NCI-H2196 (cell line): ENCODE measurements at regions not wholly inside any gene's neighbourhood (a gene's known extent, or its start where the extent isn't known, plus 50 kb on each side); places are given as distances from the start of the nearest gene placed in this dataset.

ENCODE experiments used
- DNase-seq: peaks from one replicate; lab custom pipeline; 2025; ENCODE audit not compliant: unreplicated experiment; lab: John Stamatoyannopoulos, UW

GRCh38 chr13:84029396-84029795, 147.1 kb upstream of the SLITRK1 start:
- DNase-seq, result no peak

- no peak for DNase-seq
Measured at GRCh38 chr13:84025824-84026223, 143.6 kb upstream of the SLITRK1 start.

DNA sequence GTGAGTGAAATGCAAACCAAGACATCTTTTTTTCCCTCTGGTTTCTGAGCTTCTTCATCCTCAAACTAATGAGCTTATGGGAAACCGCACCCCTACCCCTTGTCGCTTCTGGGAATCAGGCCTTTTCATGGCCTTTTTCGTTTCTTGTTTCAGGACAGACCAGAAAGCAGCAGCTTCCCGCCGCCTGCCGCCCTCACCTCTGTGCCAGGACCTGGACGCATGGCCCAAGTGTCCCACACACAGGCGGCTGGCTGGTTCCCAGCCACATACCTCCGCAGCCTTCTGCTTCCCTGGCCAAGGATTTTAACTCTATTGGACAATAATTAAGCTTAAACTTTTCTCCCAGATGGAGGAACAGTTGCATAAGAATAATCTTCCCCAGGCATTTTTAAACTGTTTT, 114.1 kb upstream of the SLITRK1 start:
- DNase-seq, result no peak

GRCh38 chr13:83995930-83996329, 113.7 kb upstream of the SLITRK1 start:
- no peak for DNase-seq

GRCh38 chr13:83992566-83993358, 110.5 kb upstream of the SLITRK1 start:
- DNase-seq, result no peak

- DNase-seq, result no peak
Measured at GRCh38 chr13:83987394-83987793, 105.1 kb upstream of the SLITRK1 start.

DNA sequence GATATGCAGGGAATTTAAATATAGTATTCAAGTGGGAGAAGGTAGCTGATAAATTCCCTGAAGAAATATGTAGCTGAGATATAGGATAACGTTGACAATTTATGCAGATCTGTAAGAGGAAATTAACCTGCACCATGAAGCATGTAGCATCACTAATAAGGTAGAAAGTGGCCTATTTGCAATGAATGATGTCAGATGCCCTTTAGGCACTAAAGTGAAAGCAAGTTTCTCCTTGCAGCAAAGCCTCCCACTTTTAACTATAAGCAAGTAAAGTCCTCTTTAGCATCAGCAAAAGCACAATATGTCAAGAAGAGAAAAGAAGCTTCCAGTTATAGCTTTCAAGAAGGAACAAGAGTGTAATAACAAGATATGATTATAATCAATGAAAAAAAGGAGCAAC, 102.5 kb upstream of the SLITRK1 start:
- DNase-seq, result no peak

- DNase-seq, result no peak
Measured at GRCh38 chr13:83980331-83980730, 98.1 kb upstream of the SLITRK1 start.

DNA sequence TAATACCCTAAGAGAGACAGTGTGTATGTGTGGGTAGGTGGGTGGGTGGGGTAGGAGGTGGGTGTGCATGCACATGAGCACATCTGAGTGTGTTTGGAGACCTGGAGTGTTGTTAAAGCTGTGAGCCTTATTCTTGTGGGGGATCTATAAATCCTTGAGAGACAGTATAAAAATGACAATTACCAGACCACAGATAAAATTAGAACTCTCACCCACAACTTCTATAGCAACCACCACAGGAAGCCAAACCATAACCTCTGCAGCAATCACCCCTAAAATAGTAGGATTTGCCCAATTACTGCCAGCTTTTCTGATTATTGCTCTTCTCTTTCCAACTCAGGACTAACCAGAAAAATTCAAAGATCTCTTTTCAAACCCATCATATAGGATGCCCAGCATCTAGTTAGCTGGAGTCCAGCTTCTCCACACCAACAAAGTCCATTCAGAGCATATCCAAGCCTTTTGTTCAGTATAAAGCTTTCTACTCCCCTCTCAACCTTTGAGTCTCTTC, 93.4 kb upstream of the SLITRK1 start:
- no peak for DNase-seq

- DNase-seq, result no peak
Measured at GRCh38 chr13:83958531-83958930, 76.3 kb upstream of the SLITRK1 start.

- DNase-seq, result no peak
Measured at GRCh38 chr13:83955011-83955410, 72.7 kb upstream of the SLITRK1 start.

GRCh38 chr13:83953916-83954315, 71.6 kb upstream of the SLITRK1 start:
- DNase-seq, result no peak

DNA sequence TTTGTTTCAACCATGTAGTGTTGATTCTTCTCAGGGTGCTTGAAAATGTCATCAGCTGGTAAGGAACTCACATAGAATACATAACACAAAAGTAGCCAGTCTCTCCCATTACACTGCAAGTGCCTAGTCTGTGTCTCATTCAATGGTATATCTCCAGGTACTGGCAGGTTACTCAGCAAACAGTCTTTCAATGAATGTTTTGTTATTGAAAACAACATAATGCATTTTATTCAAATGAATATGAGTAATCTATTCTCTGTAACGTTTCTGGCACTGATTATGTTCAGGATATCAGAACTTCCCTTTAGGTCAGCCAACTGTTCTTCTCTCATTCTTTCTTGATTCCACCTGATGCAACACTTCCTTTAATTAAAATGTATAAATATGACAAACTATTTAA, 68.0 kb upstream of the SLITRK1 start:
- DNase-seq, result no peak

DNA sequence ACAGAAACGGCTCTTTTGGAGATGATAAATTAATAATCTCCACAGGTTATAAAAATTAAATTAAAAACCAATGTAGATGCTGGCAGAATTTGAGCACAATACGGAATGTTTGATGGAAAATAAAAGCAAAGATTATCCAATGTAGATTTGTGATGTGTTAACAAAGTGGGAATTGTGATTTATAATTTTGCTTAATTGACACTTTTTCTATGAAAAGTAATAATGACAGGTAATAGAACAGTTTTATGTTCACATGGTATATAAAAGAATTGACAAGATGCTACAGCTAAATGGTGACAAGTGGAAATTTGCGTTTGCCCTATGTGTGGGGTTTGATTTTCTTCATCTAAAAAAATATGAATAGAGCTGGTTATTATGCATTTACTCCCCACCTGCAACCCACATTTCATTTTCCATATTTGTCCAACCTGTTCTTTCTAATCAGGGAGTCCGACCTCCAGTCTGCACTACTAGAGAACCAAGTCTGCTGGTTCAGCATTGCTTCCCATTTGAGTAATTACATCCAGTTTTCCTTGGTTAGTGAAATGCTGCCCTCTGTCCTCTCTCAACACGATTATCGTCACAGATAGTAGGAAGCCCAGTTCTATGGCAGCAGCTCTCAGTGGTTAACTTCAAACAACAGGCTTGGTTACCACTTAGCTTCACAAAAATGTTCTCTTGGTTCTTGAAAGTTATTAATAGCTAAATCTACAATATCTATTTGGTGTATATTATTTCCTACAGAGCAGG, 61.4 kb upstream of the SLITRK1 start:
- DNase-seq, result no peak

- no peak for DNase-seq
Measured at GRCh38 chr13:83941701-83942335, 59.5 kb upstream of the SLITRK1 start.

DNA sequence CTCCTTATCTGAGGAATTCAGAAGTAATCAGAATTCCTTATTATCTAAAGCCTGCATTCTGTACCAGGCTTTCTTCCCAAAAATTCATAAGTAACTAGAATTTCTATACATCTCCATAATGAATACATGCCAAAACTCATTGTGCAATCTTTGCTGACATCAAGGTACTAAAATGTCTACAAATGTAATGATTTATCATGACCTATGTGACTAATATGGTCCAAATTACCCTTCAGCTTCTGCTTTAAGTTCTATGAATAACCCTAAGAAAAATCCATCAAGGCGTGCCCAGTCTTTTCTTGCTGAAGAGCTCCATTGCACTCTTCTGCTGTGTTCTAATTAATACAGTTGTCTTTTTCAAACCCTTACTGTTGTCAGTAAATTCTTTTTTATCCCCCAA, 58.5 kb upstream of the SLITRK1 start:
- DNase-seq, result no peak

DNA sequence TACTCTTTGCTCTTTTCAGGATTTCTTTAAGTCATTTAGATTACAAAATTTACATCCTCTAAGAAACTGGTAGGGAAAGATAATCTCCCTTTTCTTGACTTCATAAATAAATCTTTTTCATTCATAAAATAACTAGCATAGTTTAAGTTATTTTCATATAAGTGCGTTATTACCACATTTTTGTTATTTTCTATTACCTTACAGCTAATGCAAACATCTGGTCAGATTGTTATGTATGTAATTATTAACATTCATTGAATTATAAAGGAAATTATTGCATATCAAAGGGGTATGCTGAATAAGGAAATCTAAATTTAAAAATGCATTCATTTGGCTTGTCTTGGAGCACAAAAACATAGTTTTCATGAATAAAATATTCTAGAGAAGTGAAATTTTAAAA, 55.3 kb upstream of the SLITRK1 start:
- no peak for DNase-seq

- no peak for DNase-seq
Measured at GRCh38 chr13:83935566-83935965, 53.3 kb upstream of the SLITRK1 start.
